CD14-positive monocyte (primary cell): ENCODE measurements at regions not wholly inside any gene's neighbourhood (a gene's known extent, or its start where the extent isn't known, plus 50 kb on each side); places are given as distances from the start of the nearest gene placed in this dataset.

ENCODE experiments used
- DNase-seq, 3 donors: peaks; one replicate each; pipeline ENCODE4 v3.0.0-alpha.2; 2011 to 2022
- H2AFZ ChIP-seq: 2 replicates; pipeline ENCODE4 v1.6.0; 2012; ENCODE audit warnings: mild to moderate bottlenecking, low read depth, low read length, inconsistent platforms; ENCODE audit not compliant: insufficient read depth, poor library complexity, severe bottlenecking
- H3K27ac ChIP-seq, 2 donors: 1 replicate in 1 of 2; 2 replicates in 1 of 2; pipeline ENCODE4 v1.5.1; 2012 to 2013; ENCODE audit warnings: low read length in 2 of 2, control low read depth in 1 of 2, inconsistent platforms in 1 of 2, low read depth in 1 of 2, mild to moderate bottlenecking in 1 of 2
- H3K27me3 ChIP-seq, 2 donors: one replicate each; pipeline versions ENCODE4 v1.6.0 to v1.6.1; 2011 to 2013; ENCODE audit warnings: low read length in 2 of 2; ENCODE audit not compliant: control insufficient read depth in 2 of 2, insufficient read depth in 2 of 2
- H3K36me3 ChIP-seq, 2 donors: replicated peaks in 1 of 2; 1 replicate in 1 of 2; 2 replicates in 1 of 2; pipeline versions ENCODE4 v1.5.1 to v1.6.1; 2012 to 2013; ENCODE audit warnings: low read length in 2 of 2, control low read depth in 1 of 2, inconsistent platforms in 1 of 2, mild to moderate bottlenecking in 1 of 2; ENCODE audit not compliant: insufficient read depth in 2 of 2, control insufficient read depth in 1 of 2
- H3K4me1 ChIP-seq, 2 donors: 1 replicate in 1 of 2; 2 replicates in 1 of 2; pipeline versions ENCODE4 v1.5.1 to v1.6.1; 2012 to 2013; ENCODE audit warnings: low read length in 2 of 2, control low read depth in 1 of 2, inconsistent platforms in 1 of 2, mild to moderate bottlenecking in 1 of 2, moderate library complexity in 1 of 2; ENCODE audit not compliant: insufficient read depth in 2 of 2, control insufficient read depth in 1 of 2
- H3K4me2 ChIP-seq: replicated peaks from 2 replicates; pipeline ENCODE3; 2012; ENCODE audit warnings: low read length, moderate library complexity, mild to moderate bottlenecking; ENCODE audit not compliant: poor library complexity, severe bottlenecking; ENCODE audit errors: extremely low read depth
- H3K4me3 ChIP-seq, 3 experiments: fragments of 200-600 bp in 1 of 3; sonication (generic) in 1 of 3; replicated peaks in 1 of 3; 1 replicate in 2 of 3; 2 replicates in 1 of 3; pipeline ENCODE4 v1.5.1; 2011 to 2013; ENCODE audit warnings: low read length in 3 of 3, mild to moderate bottlenecking in 3 of 3, control low read depth in 2 of 3, low read depth in 2 of 3, inconsistent platforms in 1 of 3, moderate library complexity in 1 of 3
- H3K79me2 ChIP-seq: 2 replicates; pipeline ENCODE4 v1.6.0; 2012; ENCODE audit warnings: mild to moderate bottlenecking, control low read depth, inconsistent platforms, low read length, moderate library complexity; ENCODE audit not compliant: insufficient read depth
- H3K9ac ChIP-seq: 2 replicates; pipeline ENCODE4 v1.6.0; 2017; ENCODE audit warnings: low read length, mild to moderate bottlenecking; ENCODE audit not compliant: insufficient read depth, poor library complexity, severe bottlenecking
- H3K9me3 ChIP-seq, 2 donors: replicated peaks in 1 of 2; 1 replicate in 1 of 2; 2 replicates in 1 of 2; pipeline versions ENCODE4 v1.5.1 to v1.6.1; 2012 to 2013; ENCODE audit warnings: low read length in 2 of 2, control low read depth in 1 of 2; ENCODE audit not compliant: control insufficient read depth in 1 of 2, insufficient read depth in 1 of 2
- H4K20me1 ChIP-seq: 2 replicates; pipeline ENCODE4 v1.6.0; 2012; ENCODE audit warnings: mild to moderate bottlenecking, low read length, control low read depth, moderate library complexity; ENCODE audit not compliant: insufficient read depth
- H3K27ac Mint-ChIP-seq, 7 donors: one replicate each; pipeline ENCODE4 v1.8.0; 2020; ENCODE audit warnings: mild to moderate bottlenecking in 7 of 7, mixed read lengths in 7 of 7, moderate library complexity in 6 of 7, inconsistent platforms in 2 of 7
- H3K27me3 Mint-ChIP-seq, 3 donors: one replicate each; pipeline ENCODE4 v1.8.0; 2021 to 2022; ENCODE audit warnings: low read depth in 3 of 3, mild to moderate bottlenecking in 3 of 3, mixed read lengths in 3 of 3, moderate library complexity in 3 of 3, inconsistent platforms in 1 of 3
- H3K36me3 Mint-ChIP-seq, 2 donors: one replicate each; pipeline ENCODE4 v1.8.0; 2020; ENCODE audit warnings: mixed read lengths in 2 of 2, inconsistent platforms in 1 of 2, mild to moderate bottlenecking in 1 of 2
- H3K4me1 Mint-ChIP-seq: one replicate; pipeline ENCODE4 v1.8.0; 2020; ENCODE audit warnings: mild to moderate bottlenecking, mixed read lengths
- H3K4me3 Mint-ChIP-seq, 2 donors: one replicate each; pipeline ENCODE4 v1.8.0; 2020; ENCODE audit warnings: mild to moderate bottlenecking in 2 of 2, mixed read lengths in 2 of 2, moderate library complexity in 1 of 2
- H3K9me3 Mint-ChIP-seq, 7 donors: one replicate each; pipeline ENCODE4 v1.8.0; 2020 to 2022; ENCODE audit warnings: mixed read lengths in 7 of 7, mild to moderate bottlenecking in 6 of 7, moderate library complexity in 6 of 7, inconsistent platforms in 2 of 7
- WGBS: methylation state at CpG from one replicate; pipeline ENCODE4 v1.1.5; 2013; ENCODE audit warnings: missing lambda C conversion rate; ENCODE audit not compliant: insufficient coverage; 5-methylcytosine and 5-hydroxymethylcytosine counted together
- intact Hi-C, 2 donors: fragments of 100-400 bp; cut with micrococcal nuclease; formaldehyde crosslinking; loops; one replicate each; pipeline versions ENCODE4 v1.15.0 to v1.15.1; 2023
- TF ChIP-seq, protein P1 (sequence below): fragments of 200-600 bp; IDR thresholded peaks from one replicate; pipeline ENCODE4 v1.8.0; 2022; ENCODE audit warnings: antibody characterized with exemption, mild to moderate bottlenecking

DNA sequence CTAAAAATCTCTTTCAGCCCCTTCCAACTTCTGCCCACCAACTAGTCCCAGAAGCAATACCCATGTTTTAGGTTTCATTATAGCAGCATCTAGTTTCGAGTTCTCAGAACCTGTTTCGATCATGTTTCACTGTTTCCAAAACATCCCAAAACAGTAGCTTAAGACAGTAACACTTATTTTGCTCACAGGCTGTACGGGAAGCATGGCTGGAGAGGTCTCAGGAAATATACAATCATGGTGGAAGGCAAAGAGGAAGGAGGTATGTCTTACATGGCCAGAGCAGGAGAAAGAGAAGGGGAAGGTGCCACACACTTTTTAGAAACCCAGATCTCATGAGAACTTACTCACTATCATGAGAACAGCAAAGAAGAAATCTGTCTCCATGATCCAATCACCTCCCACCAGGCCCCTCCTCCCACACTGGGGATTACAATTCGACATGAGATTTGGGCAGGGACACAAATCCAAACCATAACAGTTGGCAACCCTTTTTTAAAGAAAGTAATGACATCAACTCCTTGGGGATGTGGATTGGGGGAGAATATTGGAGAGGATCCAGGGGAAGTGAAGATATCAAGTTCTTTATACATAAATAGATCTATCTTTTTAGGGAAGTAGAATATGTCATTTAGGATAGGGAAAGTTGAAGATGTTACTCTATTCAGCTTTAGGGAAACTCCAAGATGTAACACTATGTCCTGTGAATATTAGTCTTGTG, 269.9 kb upstream of the PLEKHG7 start:
- no peak overlapping the region for H3K4me3 Mint-ChIP-seq
- H3K27ac ChIP-seq: no peak overlapping the region
- peaks cover 9 to 20% of the 10 kb centered on the region in 2 donors for H3K4me1 ChIP-seq

DNA sequence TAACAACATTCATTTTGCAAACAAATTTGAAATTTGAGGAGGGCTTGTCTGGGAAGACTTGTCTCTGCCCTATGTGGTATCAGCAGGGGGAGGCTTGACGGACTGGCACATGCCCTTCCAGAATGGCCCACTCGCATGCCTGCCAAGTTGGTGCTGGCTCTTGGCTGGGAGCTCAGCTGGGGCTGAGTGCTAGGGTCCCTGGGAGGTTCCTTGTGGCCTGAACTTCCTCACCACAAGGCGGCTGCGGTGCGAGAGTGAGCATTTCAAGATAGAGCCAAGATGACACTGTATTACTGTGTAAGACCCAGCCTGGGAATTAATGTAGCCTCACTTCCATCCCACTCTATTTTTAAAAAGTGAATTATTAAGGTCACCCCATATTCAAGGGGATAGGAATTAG, 271.6 kb upstream of the PLEKHG7 start:
- no peaks in the 10 kb centered on the region for H3K36me3 ChIP-seq
- WGBS: 23% methylated on average over 2 of the region's 5 CpGs
- Mint-ChIP-seq H3K9me3 (peaks cover 6 to 15% (median 8%) of the 10 kb centered on the region in 7 donors), H3K4me1 (peaks cover 26% of the 10 kb centered on the region), H3K36me3 (peaks cover 0 to 6% of the 10 kb centered on the region in 2 donors), H3K4me3 (no peak overlapping the region), H3K27me3 (peaks cover 0 to 5% (median 3%) of the 10 kb centered on the region in 3 donors), H3K27ac (no peak overlapping the region)
- no peaks in the 10 kb centered on the region for H3K27me3 ChIP-seq
- no peak overlapping the region for H3K4me2 ChIP-seq
- H2AFZ ChIP-seq: no peak overlapping the region
- intact Hi-C loops: loop anchor here in 1 of 2 donors (10.0 kb wide), 1 partner anchor 74 kb away; no protein-coding TSS in a partner anchor
- H3K4me1 ChIP-seq: peaks cover 9 to 14% of the 10 kb centered on the region in 2 donors
- DNase-seq: peak in 2 of 3 donors; percentile 34 to 50
- TF ChIP-seq, protein P1, sequence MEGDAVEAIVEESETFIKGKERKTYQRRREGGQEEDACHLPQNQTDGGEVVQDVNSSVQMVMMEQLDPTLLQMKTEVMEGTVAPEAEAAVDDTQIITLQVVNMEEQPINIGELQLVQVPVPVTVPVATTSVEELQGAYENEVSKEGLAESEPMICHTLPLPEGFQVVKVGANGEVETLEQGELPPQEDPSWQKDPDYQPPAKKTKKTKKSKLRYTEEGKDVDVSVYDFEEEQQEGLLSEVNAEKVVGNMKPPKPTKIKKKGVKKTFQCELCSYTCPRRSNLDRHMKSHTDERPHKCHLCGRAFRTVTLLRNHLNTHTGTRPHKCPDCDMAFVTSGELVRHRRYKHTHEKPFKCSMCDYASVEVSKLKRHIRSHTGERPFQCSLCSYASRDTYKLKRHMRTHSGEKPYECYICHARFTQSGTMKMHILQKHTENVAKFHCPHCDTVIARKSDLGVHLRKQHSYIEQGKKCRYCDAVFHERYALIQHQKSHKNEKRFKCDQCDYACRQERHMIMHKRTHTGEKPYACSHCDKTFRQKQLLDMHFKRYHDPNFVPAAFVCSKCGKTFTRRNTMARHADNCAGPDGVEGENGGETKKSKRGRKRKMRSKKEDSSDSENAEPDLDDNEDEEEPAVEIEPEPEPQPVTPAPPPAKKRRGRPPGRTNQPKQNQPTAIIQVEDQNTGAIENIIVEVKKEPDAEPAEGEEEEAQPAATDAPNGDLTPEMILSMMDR: peak; percentile 30
- H3K79me2 ChIP-seq: no peaks in the 10 kb centered on the region
- H3K9ac ChIP-seq: no peak overlapping the region
- H4K20me1 ChIP-seq: no peaks in the 10 kb centered on the region
- H3K4me3 ChIP-seq: no peak overlapping the region
- no peak overlapping the region for H3K27ac ChIP-seq
- H3K9me3 ChIP-seq: no peaks in the 10 kb centered on the region

More for the DNA sequence above, 269.9 kb upstream of the PLEKHG7 start:
- no peak overlapping the region for H3K4me3 ChIP-seq
- no peaks in the 10 kb centered on the region for H3K27me3 ChIP-seq
- H3K79me2 ChIP-seq: no peaks in the 10 kb centered on the region
- peak overlapping the region in 5 of 7 donors; percentile 22 to 84 (median 66) for H3K27ac Mint-ChIP-seq
- H3K36me3 Mint-ChIP-seq: peaks cover 0 to 6% of the 10 kb centered on the region in 2 donors
- no peaks in the 10 kb centered on the region for H3K36me3 ChIP-seq
- intact Hi-C loops: loop anchor here in 1 of 2 donors (10.0 kb wide), 1 partner anchor 72 kb away; no protein-coding TSS in a partner anchor
- no peaks in the 10 kb centered on the region for H4K20me1 ChIP-seq
- H3K4me2 ChIP-seq: no peak overlapping the region
- peak in 1 of 3 donors; percentile 63 for DNase-seq
- H3K9ac ChIP-seq: no peak overlapping the region
- TF ChIP-seq, protein P1: no peak
- peaks cover 30% of the 10 kb centered on the region for H3K4me1 Mint-ChIP-seq
- WGBS: no CpG with 5 or more reads among the region's 4 CpGs
- H3K9me3 Mint-ChIP-seq: peaks cover 3 to 16% (median 8%) of the 10 kb centered on the region in 7 donors
- peaks cover 0 to 5% (median 3%) of the 10 kb centered on the region in 3 donors for H3K27me3 Mint-ChIP-seq
- H2AFZ ChIP-seq: no peak overlapping the region
- H3K9me3 ChIP-seq: no peaks in the 10 kb centered on the region
